WTC11 (cell line): ENCODE measurements at regions not wholly inside any gene's neighbourhood (a gene's known extent, or its start where the extent isn't known, plus 50 kb on each side); places are given as distances from the start of the nearest gene placed in this dataset.

Source experiments
- ATAC-seq: fragments of 200-7000 bp; cut with Tn5 transposase; 2 replicates; pipeline ENCODE4 v1.10.0; 2021; ENCODE audit warnings: mild to moderate bottlenecking, moderate library complexity
- CTCF ChIA-PET: fragments of 300-600 bp; sonication (Branson Sonifier 250); formaldehyde crosslinking; loops from one replicate; lab custom pipeline; 2021; ENCODE audit warnings: antibody characterized with exemption; lab: Charles Lee
- POLR2A ChIA-PET: fragments of 350-600 bp; sonication (Branson Sonifier 250); formaldehyde crosslinking; loops from one replicate; lab custom pipeline; 2021; ENCODE audit warnings: antibody characterized with exemption; lab: Charles Lee
- DNase-seq: peaks from one replicate; pipeline ENCODE4 v3.0.0; 2021; ENCODE audit warnings: low spot score
- H3K27ac Mint-ChIP-seq: 2 replicates; pipeline ENCODE4 v1.8.0; 2021; ENCODE audit warnings: mixed read lengths
- H3K27me3 Mint-ChIP-seq: 2 replicates; pipeline ENCODE4 v1.8.0; 2021; ENCODE audit warnings: low read depth, mild to moderate bottlenecking, moderate library complexity, mixed read lengths
- H3K36me3 Mint-ChIP-seq: 2 replicates; pipeline ENCODE4 v1.8.0; 2021; ENCODE audit warnings: mixed read lengths
- H3K4me1 Mint-ChIP-seq: 2 replicates; pipeline ENCODE4 v1.8.0; 2022; ENCODE audit warnings: mixed read lengths
- H3K4me3 Mint-ChIP-seq: 2 replicates; pipeline ENCODE4 v1.8.0; 2021; ENCODE audit warnings: mild to moderate bottlenecking, moderate library complexity, mixed read lengths
- H3K9me3 Mint-ChIP-seq: 2 replicates; pipeline ENCODE4 v1.8.0; 2021; ENCODE audit warnings: mixed read lengths
- ELF4 ChIP-seq: sonication (generic); formaldehyde crosslinking; IDR thresholded peaks from 2 replicates; pipeline ENCODE4 v1.8.1; 2022; ENCODE audit warnings: low read depth, mild to moderate bottlenecking, moderate library complexity, missing genetic modification reagents
- EMX1 ChIP-seq: fragments of 250-450 bp; sonication (Bioruptor Pico); IDR thresholded peaks from 2 replicates; pipeline ENCODE4 v1.8.0; 2021; ENCODE audit warnings: mild to moderate bottlenecking
- ESRRA ChIP-seq: sonication (generic); formaldehyde crosslinking; IDR thresholded peaks from 2 replicates; pipeline ENCODE4 v1.8.1; 2022; ENCODE audit warnings: mild to moderate bottlenecking, missing genetic modification reagents, borderline replicate concordance
- HMGA2 ChIP-seq: fragments of 250-450 bp; sonication (Bioruptor Pico); IDR thresholded peaks from 2 replicates; pipeline ENCODE4 v1.4.0; 2021; ENCODE audit warnings: mild to moderate bottlenecking, moderate library complexity
- IRF1 ChIP-seq: sonication (generic); formaldehyde crosslinking; IDR thresholded peaks from 2 replicates; pipeline ENCODE4 v1.8.0; 2023; ENCODE audit warnings: missing genetic modification reagents
- IRF2 ChIP-seq: sonication (generic); formaldehyde crosslinking; IDR thresholded peaks from 2 replicates; pipeline ENCODE4 v1.8.0; 2022; ENCODE audit warnings: low read depth, missing genetic modification reagents, borderline replicate concordance
- NR2C2 ChIP-seq: sonication (generic); formaldehyde crosslinking; IDR thresholded peaks from 2 replicates; pipeline ENCODE4 v1.8.0; 2022; ENCODE audit warnings: mild to moderate bottlenecking, missing genetic modification reagents
- OVOL2 ChIP-seq: fragments of 250-450 bp; sonication (Bioruptor Pico); IDR thresholded peaks from 2 replicates; pipeline ENCODE4 v1.9.0; 2021; ENCODE audit warnings: mild to moderate bottlenecking, borderline replicate concordance
- RORB ChIP-seq: fragments of 250-450 bp; sonication (Bioruptor Pico); IDR thresholded peaks from 2 replicates; pipeline ENCODE4 v1.9.0; 2021; ENCODE audit warnings: mild to moderate bottlenecking
- ZMAT4 ChIP-seq: fragments of 250-450 bp; sonication (Bioruptor Pico); IDR thresholded peaks from 2 replicates; pipeline ENCODE4 v1.9.0; 2021; ENCODE audit warnings: mild to moderate bottlenecking
- ZNF138 ChIP-seq: sonication (generic); formaldehyde crosslinking; conservative IDR thresholded peaks from 2 replicates; pipeline ENCODE4 v1.8.1; 2022; ENCODE audit warnings: mild to moderate bottlenecking, moderate library complexity, missing genetic modification reagents
- ZNF317 ChIP-seq: sonication (generic); formaldehyde crosslinking; IDR thresholded peaks from 2 replicates; pipeline ENCODE4 v1.8.1; 2023; ENCODE audit warnings: low read depth, mild to moderate bottlenecking, moderate library complexity, missing genetic modification reagents, borderline replicate concordance
- ZNF396 ChIP-seq: fragments of 250-450 bp; sonication (Bioruptor Pico); IDR thresholded peaks from 2 replicates; pipeline ENCODE4 v1.8.0; 2021; ENCODE audit warnings: mild to moderate bottlenecking, moderate library complexity, borderline replicate concordance
- ZNF532 ChIP-seq: fragments of 250-450 bp; sonication (Bioruptor Pico); IDR thresholded peaks from 2 replicates; pipeline ENCODE4 v1.9.0; 2021; ENCODE audit warnings: mild to moderate bottlenecking, borderline replicate concordance
- TF ChIP-seq, protein P1 (sequence below): sonication (generic); formaldehyde crosslinking; IDR thresholded peaks from 2 replicates; pipeline ENCODE4 v1.8.0; 2022; ENCODE audit warnings: mild to moderate bottlenecking, missing genetic modification reagents
- TF ChIP-seq, protein P2 (sequence below): sonication (generic); formaldehyde crosslinking; conservative IDR thresholded peaks from 2 replicates; pipeline ENCODE4 v1.8.1; 2022; ENCODE audit warnings: mild to moderate bottlenecking, missing genetic modification reagents
- TF ChIP-seq, protein P3 (sequence below): sonication (generic); formaldehyde crosslinking; IDR thresholded peaks from 2 replicates; pipeline ENCODE4 v1.8.0; 2022; ENCODE audit warnings: missing genetic modification reagents
- TF ChIP-seq, protein P4 (sequence below): sonication (generic); formaldehyde crosslinking; IDR thresholded peaks from 2 replicates; pipeline ENCODE4 v1.8.0; 2023; ENCODE audit warnings: missing genetic modification reagents, mild to moderate bottlenecking, borderline replicate concordance

DNA sequence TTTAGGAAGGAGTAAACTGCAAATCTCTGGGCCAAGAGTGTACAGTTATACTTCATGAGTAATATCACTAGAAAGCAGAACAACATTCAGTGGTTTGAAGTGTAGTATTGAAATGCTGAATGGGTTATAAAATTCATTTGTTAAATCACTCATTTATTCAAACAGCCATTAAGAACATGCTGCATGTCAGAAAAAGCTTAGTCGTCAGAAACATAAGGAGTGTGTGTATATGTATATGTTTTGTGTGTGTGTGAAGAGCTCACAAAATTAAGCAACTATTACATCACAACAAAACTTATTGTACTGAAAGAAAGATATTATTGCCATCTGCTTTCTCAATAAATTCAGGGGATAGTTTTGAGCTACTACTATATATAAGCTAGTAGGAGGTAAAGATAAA, 165.4 kb upstream of the PCDH9 start:
- ATAC-seq (no peak), DNase-seq (no peak)
- Mint-ChIP-seq H3K36me3 (peaks cover 6% of the 10 kb centered on the region), H3K27me3 (no peaks in the 10 kb centered on the region), H3K27ac (no peak overlapping the region), H3K9me3 (peaks cover 24% of the 10 kb centered on the region), H3K4me3 (no peak overlapping the region)
- ChIA-PET POLR2A (no interaction called here), CTCF (no interaction called here)
- TF ChIP-seq, protein P1, sequence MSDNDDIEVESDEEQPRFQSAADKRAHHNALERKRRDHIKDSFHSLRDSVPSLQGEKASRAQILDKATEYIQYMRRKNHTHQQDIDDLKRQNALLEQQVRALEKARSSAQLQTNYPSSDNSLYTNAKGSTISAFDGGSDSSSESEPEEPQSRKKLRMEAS, result no peak
- TF ChIP-seq, protein P2, sequence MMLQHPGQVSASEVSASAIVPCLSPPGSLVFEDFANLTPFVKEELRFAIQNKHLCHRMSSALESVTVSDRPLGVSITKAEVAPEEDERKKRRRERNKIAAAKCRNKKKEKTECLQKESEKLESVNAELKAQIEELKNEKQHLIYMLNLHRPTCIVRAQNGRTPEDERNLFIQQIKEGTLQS, result no peak
- no peak for TF ChIP-seq IRF1 (CRISPR knock-in tag)
- TF ChIP-seq ZNF317 (CRISPR knock-in tag), result no peak
- no peak for TF ChIP-seq RORB
- TF ChIP-seq ZMAT4 (CRISPR knock-in tag), result no peak
- no peak for TF ChIP-seq ZNF396
- TF ChIP-seq, all 79 proteins: peak for 0
- H3K4me1 Mint-ChIP-seq, result no peaks in the 10 kb centered on the region

GRCh38 chr13:67392014-67392413, 161.9 kb upstream of the PCDH9 start:
- ATAC-seq, result no peak
- CTCF ChIA-PET, result no interaction called here
- no peaks in the 10 kb centered on the region for H3K4me1 Mint-ChIP-seq
- TF ChIP-seq HMGA2 (CRISPR knock-in tag) (no peak), ESRRA (no peak), EMX1 (CRISPR knock-in tag) (no peak)
- TF ChIP-seq, all 79 proteins: peak for 0
- H3K27me3 Mint-ChIP-seq, result no peaks in the 10 kb centered on the region
- no peaks in the 10 kb centered on the region for H3K36me3 Mint-ChIP-seq
- H3K27ac Mint-ChIP-seq, result no peak overlapping the region
- no peak overlapping the region for H3K4me3 Mint-ChIP-seq
- POLR2A ChIA-PET, result no interaction called here
- no peak for DNase-seq
- H3K9me3 Mint-ChIP-seq, result no peaks in the 10 kb centered on the region

DNA sequence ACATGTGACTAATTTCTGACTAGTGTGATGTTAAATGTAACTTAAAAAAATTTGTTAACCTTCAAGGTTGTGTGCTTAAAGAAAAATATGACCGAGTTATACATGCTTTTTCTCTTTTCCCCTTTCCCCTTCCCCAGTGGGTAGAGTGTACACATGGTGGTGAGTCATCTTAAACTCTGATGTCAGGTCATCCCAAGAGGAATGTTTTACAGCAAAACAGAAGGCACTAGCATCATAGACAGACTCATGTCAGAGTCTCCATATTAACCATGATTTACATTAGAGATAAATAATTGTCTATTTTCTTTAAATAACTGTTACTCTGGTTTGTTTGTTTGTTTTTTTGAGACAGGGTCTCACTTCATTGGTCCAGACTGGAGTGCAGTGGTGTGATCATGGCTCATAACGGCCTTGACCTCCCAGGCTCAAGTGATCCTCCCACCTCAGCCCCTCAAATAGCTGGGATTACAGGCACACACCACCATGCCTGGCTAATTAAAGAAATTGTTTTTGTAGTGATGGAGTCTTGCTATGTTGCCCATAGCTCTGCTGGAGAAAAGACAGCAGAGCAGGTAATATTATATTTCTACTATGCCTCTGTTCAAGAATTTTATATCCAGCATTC, 160.4 kb upstream of the PCDH9 start:
- H3K27me3 Mint-ChIP-seq, result no peaks in the 10 kb centered on the region
- ChIA-PET POLR2A (interaction anchor here (0.6 kb wide), 1 partner anchor 18 kb away, joined by 4 read pairs; no protein-coding TSS in a partner anchor), CTCF (no interaction called here)
- H3K9me3 Mint-ChIP-seq, result peaks cover 6% of the 10 kb centered on the region
- no peaks in the 10 kb centered on the region for H3K4me1 Mint-ChIP-seq
- no peak overlapping the region for H3K4me3 Mint-ChIP-seq
- no peak overlapping the region for H3K27ac Mint-ChIP-seq
- H3K36me3 Mint-ChIP-seq, result no peaks in the 10 kb centered on the region
- DNase-seq (no peak), ATAC-seq (no peak)
- TF ChIP-seq RORB (no peak), ZNF138 (CRISPR knock-in tag) (no peak), ELF4 (no peak), ZNF396 (no peak), OVOL2 (CRISPR knock-in tag) (no peak), NR2C2 (no peak), ZNF532 (no peak), IRF2 (CRISPR knock-in tag) (no peak)
- TF ChIP-seq, protein P3, sequence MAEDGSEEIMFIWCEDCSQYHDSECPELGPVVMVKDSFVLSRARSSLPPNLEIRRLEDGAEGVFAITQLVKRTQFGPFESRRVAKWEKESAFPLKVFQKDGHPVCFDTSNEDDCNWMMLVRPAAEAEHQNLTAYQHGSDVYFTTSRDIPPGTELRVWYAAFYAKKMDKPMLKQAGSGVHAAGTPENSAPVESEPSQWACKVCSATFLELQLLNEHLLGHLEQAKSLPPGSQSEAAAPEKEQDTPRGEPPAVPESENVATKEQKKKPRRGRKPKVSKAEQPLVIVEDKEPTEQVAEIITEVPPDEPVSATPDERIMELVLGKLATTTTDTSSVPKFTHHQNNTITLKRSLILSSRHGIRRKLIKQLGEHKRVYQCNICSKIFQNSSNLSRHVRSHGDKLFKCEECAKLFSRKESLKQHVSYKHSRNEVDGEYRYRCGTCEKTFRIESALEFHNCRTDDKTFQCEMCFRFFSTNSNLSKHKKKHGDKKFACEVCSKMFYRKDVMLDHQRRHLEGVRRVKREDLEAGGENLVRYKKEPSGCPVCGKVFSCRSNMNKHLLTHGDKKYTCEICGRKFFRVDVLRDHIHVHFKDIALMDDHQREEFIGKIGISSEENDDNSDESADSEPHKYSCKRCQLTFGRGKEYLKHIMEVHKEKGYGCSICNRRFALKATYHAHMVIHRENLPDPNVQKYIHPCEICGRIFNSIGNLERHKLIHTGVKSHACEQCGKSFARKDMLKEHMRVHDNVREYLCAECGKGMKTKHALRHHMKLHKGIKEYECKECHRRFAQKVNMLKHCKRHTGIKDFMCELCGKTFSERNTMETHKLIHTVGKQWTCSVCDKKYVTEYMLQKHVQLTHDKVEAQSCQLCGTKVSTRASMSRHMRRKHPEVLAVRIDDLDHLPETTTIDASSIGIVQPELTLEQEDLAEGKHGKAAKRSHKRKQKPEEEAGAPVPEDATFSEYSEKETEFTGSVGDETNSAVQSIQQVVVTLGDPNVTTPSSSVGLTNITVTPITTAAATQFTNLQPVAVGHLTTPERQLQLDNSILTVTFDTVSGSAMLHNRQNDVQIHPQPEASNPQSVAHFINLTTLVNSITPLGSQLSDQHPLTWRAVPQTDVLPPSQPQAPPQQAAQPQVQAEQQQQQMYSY (CRISPR knock-in tag), result no peak
- TF ChIP-seq, protein P4, sequence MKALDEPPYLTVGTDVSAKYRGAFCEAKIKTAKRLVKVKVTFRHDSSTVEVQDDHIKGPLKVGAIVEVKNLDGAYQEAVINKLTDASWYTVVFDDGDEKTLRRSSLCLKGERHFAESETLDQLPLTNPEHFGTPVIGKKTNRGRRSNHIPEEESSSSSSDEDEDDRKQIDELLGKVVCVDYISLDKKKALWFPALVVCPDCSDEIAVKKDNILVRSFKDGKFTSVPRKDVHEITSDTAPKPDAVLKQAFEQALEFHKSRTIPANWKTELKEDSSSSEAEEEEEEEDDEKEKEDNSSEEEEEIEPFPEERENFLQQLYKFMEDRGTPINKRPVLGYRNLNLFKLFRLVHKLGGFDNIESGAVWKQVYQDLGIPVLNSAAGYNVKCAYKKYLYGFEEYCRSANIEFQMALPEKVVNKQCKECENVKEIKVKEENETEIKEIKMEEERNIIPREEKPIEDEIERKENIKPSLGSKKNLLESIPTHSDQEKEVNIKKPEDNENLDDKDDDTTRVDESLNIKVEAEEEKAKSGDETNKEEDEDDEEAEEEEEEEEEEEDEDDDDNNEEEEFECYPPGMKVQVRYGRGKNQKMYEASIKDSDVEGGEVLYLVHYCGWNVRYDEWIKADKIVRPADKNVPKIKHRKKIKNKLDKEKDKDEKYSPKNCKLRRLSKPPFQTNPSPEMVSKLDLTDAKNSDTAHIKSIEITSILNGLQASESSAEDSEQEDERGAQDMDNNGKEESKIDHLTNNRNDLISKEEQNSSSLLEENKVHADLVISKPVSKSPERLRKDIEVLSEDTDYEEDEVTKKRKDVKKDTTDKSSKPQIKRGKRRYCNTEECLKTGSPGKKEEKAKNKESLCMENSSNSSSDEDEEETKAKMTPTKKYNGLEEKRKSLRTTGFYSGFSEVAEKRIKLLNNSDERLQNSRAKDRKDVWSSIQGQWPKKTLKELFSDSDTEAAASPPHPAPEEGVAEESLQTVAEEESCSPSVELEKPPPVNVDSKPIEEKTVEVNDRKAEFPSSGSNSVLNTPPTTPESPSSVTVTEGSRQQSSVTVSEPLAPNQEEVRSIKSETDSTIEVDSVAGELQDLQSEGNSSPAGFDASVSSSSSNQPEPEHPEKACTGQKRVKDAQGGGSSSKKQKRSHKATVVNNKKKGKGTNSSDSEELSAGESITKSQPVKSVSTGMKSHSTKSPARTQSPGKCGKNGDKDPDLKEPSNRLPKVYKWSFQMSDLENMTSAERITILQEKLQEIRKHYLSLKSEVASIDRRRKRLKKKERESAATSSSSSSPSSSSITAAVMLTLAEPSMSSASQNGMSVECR (CRISPR knock-in tag), result no peak
